GM18520 (cell line): ENCODE measurements at regions not wholly inside any gene's neighbourhood (a gene's known extent, or its start where the extent isn't known, plus 50 kb on each side); places are given as distances from the start of the nearest gene placed in this dataset.
"Not testable (repeated sequence)": the region's sequence is repeated elsewhere in the genome, so short reads cannot be mapped to it uniquely, and the experiment has no call there.

Experiments
- ATAC-seq: cut with Tn5 transposase; IDR thresholded peaks from one replicate; pipeline ENCODE4 v1.9.1; 2021; ENCODE audit not compliant: unreplicated experiment

GRCh38 chr16:76800196-76800595 is 390.8 kb upstream of the MON1B start:
- ATAC-seq, result no peak

GRCh38 chr16:76801357-76801756 is 389.6 kb upstream of the MON1B start:
- ATAC-seq, result no peak

DNA sequence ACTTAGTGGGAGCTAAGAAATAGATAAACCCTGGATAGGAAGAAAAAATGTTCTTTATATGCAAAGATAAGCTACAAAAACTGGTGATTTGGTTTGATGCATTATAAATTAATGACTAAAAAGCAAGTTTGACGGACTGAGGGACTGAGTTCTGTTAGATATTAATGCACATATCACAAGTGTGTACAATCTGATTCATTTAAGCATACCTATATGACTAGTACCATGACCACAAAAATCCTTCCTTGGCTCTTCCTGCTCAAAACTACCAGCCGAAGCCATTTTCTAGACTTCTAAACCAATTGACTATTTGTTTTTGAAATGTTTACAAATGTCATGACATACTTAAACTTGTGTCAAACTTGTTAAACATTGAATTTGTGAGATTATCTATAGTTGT is 374.5 kb upstream of the MON1B start:
- ATAC-seq, result no peak

DNA sequence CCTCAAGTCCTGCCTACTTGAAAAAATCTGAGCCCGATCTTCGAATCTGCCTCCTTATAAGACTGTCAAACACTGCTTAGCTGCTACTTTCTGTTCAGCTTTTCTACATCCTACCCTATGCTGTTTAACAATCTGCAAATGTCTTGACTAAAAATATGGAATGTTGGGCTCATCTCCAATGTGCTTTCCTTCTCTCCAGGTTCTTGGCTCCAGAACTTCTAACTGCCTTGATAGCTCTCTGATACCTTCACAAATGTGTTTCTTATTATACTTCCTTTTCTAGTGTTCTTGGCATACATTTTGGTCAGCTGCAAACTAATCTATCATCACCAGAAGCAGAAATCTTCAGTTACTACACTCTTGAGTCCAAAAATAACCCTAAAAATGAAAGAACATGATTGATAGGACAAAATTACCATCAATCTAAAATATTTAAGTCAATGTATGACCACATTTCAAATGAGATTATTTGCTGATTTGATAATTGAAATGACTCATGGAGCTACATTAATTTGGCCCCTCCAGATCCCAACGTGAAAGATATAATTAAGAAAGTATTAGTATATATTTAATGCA is 372.3 kb upstream of the MON1B start:
- no peak for ATAC-seq

DNA sequence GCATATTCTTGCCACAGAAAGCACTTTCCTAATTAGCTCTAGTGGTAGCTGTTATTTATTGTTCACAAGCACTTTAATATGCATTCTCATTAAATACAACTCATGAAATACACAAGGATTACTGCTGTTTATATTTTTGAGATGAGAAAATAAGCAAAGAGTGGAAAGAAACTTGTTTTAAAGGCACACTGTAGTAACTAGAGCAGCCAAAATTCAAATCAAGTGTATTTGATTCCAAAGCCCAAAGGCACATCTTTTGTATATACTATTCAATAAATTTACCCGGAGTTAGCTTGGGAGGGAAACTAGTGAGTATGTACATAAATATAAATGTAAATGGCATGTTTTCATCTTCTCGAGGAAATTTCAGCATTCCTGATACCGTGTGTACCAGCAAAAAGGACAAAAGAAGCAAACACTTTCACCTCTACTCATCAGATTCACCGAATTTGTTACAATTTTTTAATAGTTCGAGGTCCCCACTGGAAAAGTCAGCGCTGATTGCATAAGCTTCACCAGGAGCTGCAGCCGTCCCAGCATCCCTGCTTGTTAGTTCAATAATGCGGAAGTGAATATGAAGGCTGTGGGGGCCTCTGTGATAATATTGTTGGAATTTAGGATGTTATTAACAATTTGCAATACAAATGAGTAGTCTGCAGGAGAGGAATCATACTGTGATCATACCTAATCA is 371.6 kb upstream of the MON1B start:
- no peak for ATAC-seq

GRCh38 chr16:76824221-76824620 is 366.8 kb upstream of the MON1B start:
- ATAC-seq, result no peak

DNA sequence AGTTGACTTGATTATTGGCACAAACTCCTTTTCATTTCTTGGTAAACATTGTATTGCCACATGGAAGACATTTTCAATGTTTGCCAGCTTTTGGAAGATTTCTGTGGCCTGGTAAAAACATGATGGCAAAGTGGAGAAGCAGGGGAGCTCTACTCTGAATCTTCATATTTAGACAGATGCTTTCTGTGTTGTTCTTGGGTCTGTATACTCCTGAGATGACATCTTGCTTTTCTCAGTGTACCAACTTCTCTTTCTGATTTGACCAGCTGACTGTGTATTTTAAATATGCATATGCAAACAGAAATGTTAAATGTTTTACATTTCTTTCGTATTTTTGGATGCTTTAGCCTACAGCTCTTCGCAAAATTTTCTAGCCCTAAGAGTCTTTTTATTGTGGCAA is 366.2 kb upstream of the MON1B start:
- no peak for ATAC-seq

GRCh38 chr16:76835339-76835738 is 355.7 kb upstream of the MON1B start:
- ATAC-seq, result no peak

DNA sequence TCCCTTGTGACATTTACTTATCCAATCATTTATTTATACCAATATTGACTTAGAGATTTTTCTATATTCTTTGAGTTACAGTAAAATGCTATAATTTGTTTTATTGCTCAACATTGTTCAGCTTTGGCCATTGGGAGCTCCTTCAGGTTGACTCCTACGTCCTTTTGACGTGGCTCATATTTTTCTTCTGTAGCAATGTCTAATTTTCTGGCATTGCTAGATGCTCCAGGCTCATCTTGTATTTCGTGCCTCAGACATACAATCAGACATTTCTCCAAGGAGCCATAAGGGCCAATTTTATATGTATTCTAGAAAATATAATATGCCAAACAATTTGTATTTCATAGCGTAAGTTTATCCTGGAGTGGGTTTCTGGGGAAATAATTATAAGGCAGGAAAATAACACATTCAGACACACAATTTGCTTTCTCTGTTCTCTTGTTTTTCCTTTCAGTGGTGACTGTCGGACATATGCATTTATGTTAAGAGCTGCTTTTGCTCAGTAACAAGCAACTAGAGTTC is 355.1 kb upstream of the MON1B start:
- ATAC-seq, result no peak

- ATAC-seq, result no peak
Observed at GRCh38 chr16:76837872-76838271, 353.1 kb upstream of the MON1B start.

DNA sequence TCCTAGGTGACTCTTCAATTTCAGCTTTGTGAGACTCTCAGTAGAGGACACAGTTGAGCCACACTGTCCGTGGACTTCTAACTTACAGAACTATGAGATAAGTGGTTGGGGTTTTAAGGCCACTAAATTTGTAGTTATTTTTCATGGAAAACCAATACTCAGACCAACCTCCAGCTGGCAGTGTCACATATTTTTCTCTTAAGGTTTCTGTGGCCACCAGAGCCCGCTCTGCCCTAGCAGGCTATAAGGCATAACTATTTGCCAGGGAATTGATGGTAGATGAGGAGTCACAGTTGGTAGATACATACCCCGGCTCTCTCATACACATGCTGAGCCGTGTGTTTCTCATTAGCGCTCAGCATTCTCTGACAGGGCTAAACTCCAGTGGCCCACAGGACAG is 336.8 kb upstream of the MON1B start:
- no peak for ATAC-seq

GRCh38 chr16:76856112-76856511 is 334.9 kb upstream of the MON1B start:
- no peak for ATAC-seq

GRCh38 chr16:76857402-76857801 is 333.6 kb upstream of the MON1B start:
- ATAC-seq, result no peak

- no peak for ATAC-seq
Observed at GRCh38 chr16:76862901-76863300, 328.1 kb upstream of the MON1B start.

DNA sequence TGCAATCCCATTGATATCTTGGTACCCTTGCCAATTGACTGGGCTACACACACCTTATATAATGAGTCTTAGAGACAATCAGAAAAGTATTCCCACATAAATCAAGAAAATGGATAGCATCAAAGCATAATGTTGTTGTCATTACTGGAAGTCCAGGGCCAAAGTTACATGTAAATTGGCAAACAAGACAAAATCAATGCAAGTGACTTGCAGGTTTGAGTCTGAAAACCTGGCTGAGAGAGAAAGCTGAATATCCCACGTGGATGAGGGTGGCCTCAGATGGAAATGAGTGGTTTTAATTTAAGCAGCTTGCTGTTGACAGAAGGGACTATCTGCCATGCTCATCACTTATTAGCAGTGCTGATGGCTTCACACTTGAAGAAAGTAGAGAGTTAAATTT is 324.0 kb upstream of the MON1B start:
- no peak for ATAC-seq

GRCh38 chr16:76875898-76876297 is 315.1 kb upstream of the MON1B start:
- no peak for ATAC-seq

DNA sequence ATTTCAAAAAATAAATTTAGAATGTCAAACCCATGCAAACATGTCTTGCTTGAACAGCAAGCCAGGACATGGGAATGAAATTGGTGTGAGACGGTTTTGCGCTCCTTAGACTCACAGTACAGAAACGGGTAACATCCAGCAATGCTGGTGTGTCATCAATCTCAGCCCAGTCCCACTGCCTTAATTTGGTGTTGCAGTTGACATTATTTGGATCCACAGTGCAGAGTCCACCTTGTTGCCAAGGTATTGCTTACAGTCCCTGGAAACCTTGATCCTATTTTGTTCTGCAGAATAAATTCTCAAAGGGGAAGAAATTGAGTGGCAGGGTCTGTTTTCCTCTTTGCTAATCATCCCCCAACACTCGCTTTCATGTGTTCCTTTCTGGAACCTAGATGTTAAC is 311.6 kb upstream of the MON1B start:
- ATAC-seq, result no peak

GRCh38 chr16:76880523-76880922 is 310.5 kb upstream of the MON1B start:
- ATAC-seq, result not testable (repeated sequence)

- no peak for ATAC-seq
Observed at GRCh38 chr16:76882105-76882504, 308.9 kb upstream of the MON1B start.

DNA sequence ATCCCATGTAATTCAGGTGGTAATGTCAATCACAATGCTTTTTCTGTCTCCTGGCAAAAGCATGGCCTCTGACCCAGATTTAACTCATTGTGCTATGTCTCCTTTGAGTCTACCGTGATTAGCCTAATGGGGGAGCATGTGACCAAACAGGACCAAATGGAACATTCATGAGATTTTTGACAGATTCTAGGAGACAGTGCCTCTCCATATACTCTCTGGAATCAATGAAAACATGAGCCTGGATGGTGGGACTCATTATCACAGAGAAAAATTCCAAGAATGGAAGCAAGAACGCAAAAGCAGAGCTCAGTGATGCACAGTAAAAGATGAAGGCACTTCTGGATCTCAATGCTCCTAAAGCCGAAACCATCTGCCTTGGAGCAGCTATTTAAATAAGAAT is 307.9 kb upstream of the MON1B start:
- no peak for ATAC-seq

DNA sequence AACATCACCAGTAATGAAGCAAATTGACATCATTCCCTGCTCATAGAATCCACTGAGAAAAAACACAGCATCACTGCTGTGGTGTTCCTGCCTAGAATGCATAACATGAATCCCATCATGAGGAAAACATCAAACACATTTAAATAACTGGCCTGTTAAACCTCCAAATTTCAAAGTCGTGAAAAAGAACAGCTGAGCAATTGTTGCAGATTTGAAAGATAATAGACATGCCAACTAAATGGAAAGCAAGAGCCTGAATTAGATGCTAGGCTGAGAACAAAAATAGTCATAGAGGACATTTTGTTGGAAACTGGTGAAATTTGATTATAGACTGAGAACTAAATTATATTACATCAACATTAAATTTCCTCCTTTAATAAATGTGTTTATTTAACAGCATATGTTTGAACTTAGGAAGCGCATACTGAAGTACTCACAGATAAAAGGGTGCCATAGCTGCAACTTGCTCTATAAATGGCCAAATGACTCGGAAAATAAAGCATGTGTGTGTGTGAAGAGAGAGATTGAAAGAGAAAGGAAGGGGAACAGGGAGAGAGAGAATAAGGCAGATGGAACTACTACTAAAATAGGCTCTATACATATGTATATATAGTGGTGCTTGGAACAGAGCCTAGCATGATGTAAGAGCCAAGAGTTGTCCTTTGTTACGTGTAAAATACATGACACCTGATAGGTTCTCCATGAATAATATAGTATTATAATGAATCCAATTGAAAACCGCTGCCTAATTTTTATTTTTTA is 305.0 kb upstream of the MON1B start:
- no peak for ATAC-seq

DNA sequence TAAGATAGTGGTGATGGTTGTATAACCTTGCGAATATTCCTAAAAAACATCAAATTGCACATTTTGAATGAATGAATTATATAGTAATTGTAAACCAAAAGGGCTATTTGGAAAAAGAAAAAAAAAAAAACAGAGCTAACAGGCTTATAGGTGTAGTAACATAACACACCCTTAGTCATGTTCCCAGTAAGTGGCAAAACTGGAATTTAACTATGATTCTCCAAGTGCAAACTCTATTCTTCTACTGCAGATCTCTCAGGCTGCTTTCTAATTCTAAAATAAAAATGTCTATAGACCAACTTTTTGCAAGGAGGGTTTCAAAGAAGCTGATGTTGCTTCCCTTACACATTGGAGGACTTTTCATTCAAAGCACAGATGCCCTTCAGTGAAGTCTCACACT is 293.2 kb upstream of the MON1B start:
- no peak for ATAC-seq
